ENCODE measurements at regions not wholly inside any gene's neighbourhood (a gene's known extent, or its start where the extent isn't known, plus 50 kb on each side); places are given as distances from the start of the nearest gene placed in this dataset.

GRCh38 chr13:63900406-63900805, 2484.8 kb upstream of the PCDH20 start:
- no peak overlapping the region for H2AK5ac ChIP-seq (ENCODE audit: low read depth, low read length)
- no peak for DNase-seq
- no peak overlapping the region for H2BK20ac ChIP-seq (ENCODE audit: low read depth, low read length)
- no peaks in the 10 kb centered on the region for H3K4me1 ChIP-seq (ENCODE audit: control insufficient read depth, insufficient read depth, low read length)
- no peak overlapping the region for H4K5ac ChIP-seq (ENCODE audit: low read depth, low read length)
- no peak overlapping the region for H2BK15ac ChIP-seq (ENCODE audit: low read depth, low read length)
- BruUV-seq (replicated peaks) = no TSS peak
- ATAC-seq (ENCODE audit: low read depth) = no peak
- H2AFZ ChIP-seq (replicated peaks; ENCODE audit: low read length, poor library complexity) = no peak overlapping the region
- H3K4ac ChIP-seq (ENCODE audit: low read depth, low read length) = no peak overlapping the region
- H3K9me1 ChIP-seq (ENCODE audit: insufficient read depth, low read length) = no peaks in the 10 kb centered on the region
- no peak overlapping the region for H3K4me2 ChIP-seq (ENCODE audit: low read depth, low read length)
- H4K91ac ChIP-seq (ENCODE audit: insufficient read depth, low read depth, low read length) = no peak overlapping the region
- no peak overlapping the region for H3K4me3 ChIP-seq (ENCODE audit: insufficient read depth, low read depth, low read length)
- no peak overlapping the region for H2BK5ac ChIP-seq (ENCODE audit: low read depth, low read length, poor library complexity, severe bottlenecking)
- H3K14ac ChIP-seq (replicated peaks; ENCODE audit: low read depth, low read length) = no peak overlapping the region
- POLR2A ChIA-PET (ENCODE audit: unreplicated experiment) = no interaction called here
- H3K56ac ChIP-seq (ENCODE audit: extremely low read depth, insufficient read depth, low read length) = no peak overlapping the region
- H3K9me3 ChIP-seq (ENCODE audit: control insufficient read depth, insufficient read depth, low read length) = no peaks in the 10 kb centered on the region
- H3K27me3 ChIP-seq (ENCODE audit: control insufficient read depth, insufficient read depth, low read length) = no peaks in the 10 kb centered on the region
- H3K9ac ChIP-seq (ENCODE audit: low read depth, low read length) = no peak overlapping the region
- dilution Hi-C loops (cut with HindIII; ENCODE audit: low sequenced_read_pairs, unreplicated experiment) (no loop called here), intact Hi-C loops (cut with micrococcal nuclease) (no loop called here), in situ Hi-C loops (cut with MboI; ENCODE audit: low sequenced_read_pairs) (no loop called here)
- H4K8ac ChIP-seq (ENCODE audit: low read depth in 2 of 2, low read length in 2 of 2) = no peak overlapping the region
- H2AK9ac ChIP-seq (replicated peaks; ENCODE audit: low read depth, low read length, poor library complexity) = no peak overlapping the region
- no peak overlapping the region for H2BK120ac ChIP-seq (ENCODE audit: low read depth, low read length)
- no peaks in the 10 kb centered on the region for H4K20me1 ChIP-seq (ENCODE audit: insufficient read depth, low read length)
- WGBS, 2 experiments (ENCODE audit: extremely low coverage in 2 of 2, insufficient read length in 1 of 2) = no CpG with 5 or more reads among the region's 1 CpG
- no peaks in the 10 kb centered on the region for H3K36me3 ChIP-seq (ENCODE audit: control insufficient read depth, insufficient read depth, low read length)
- CTCF ChIA-PET = no interaction called here
- TF ChIP-seq USF2 (IDR thresholded peaks at IDR 0.05; ENCODE audit: low read depth, low read length) (no peak), MAFK (IDR thresholded peaks at IDR 0.05; ENCODE audit: low read depth, low read length) (no peak), RFX5 (IDR thresholded peaks at IDR 0.05; ENCODE audit: low read depth, low read length) (no peak), POLR2A (IDR thresholded peaks at IDR 0.05; ENCODE audit: low read depth, low read length) (no peak), CEBPB (IDR thresholded peaks at IDR 0.05; ENCODE audit: low read depth, low read length) (no peak), RAD21 (IDR thresholded peaks at IDR 0.05; ENCODE audit: low read length) (no peak), BHLHE40 (IDR thresholded peaks at IDR 0.05; ENCODE audit: low read depth, low read length) (no peak), CHD1 (IDR thresholded peaks at IDR 0.05; ENCODE audit: low read depth, low read length) (no peak), ELK1 (IDR thresholded peaks at IDR 0.05; ENCODE audit: borderline replicate concordance, low read depth, low read length) (no peak), CTCF (conservative IDR thresholded peaks at IDR 0.05; ENCODE audit: low read depth, low read length) (no peak)
- H3K23ac ChIP-seq (ENCODE audit: low read depth, low read length) = no peak overlapping the region
- H3K79me1 ChIP-seq (ENCODE audit: low read depth in 1 of 2, low read length in 2 of 2) = no peaks in the 10 kb centered on the region
- no peak overlapping the region for H3K27ac ChIP-seq (ENCODE audit: insufficient read depth, low read length)
- H3K18ac ChIP-seq (ENCODE audit: low read depth, low read length) = no peak overlapping the region
